WTC11 (cell line): ENCODE measurements at regions not wholly inside any gene's neighbourhood (a gene's known extent, or its start where the extent isn't known, plus 50 kb on each side); places are given as distances from the start of the nearest gene placed in this dataset.

Experiments
- ATAC-seq: fragments of 200-7000 bp; cut with Tn5 transposase; 2 replicates; pipeline ENCODE4 v1.10.0; 2021; ENCODE audit warnings: mild to moderate bottlenecking, moderate library complexity
- CTCF ChIA-PET: fragments of 300-600 bp; sonication (Branson Sonifier 250); formaldehyde crosslinking; loops from one replicate; lab custom pipeline; 2021; ENCODE audit warnings: antibody characterized with exemption; lab: Charles Lee
- POLR2A ChIA-PET: fragments of 350-600 bp; sonication (Branson Sonifier 250); formaldehyde crosslinking; loops from one replicate; lab custom pipeline; 2021; ENCODE audit warnings: antibody characterized with exemption; lab: Charles Lee
- DNase-seq: peaks from one replicate; pipeline ENCODE4 v3.0.0; 2021; ENCODE audit warnings: low spot score
- H3K27ac Mint-ChIP-seq: 2 replicates; pipeline ENCODE4 v1.8.0; 2021; ENCODE audit warnings: mixed read lengths
- H3K27me3 Mint-ChIP-seq: 2 replicates; pipeline ENCODE4 v1.8.0; 2021; ENCODE audit warnings: low read depth, mild to moderate bottlenecking, moderate library complexity, mixed read lengths
- H3K36me3 Mint-ChIP-seq: 2 replicates; pipeline ENCODE4 v1.8.0; 2021; ENCODE audit warnings: mixed read lengths
- H3K4me1 Mint-ChIP-seq: 2 replicates; pipeline ENCODE4 v1.8.0; 2022; ENCODE audit warnings: mixed read lengths
- H3K4me3 Mint-ChIP-seq: 2 replicates; pipeline ENCODE4 v1.8.0; 2021; ENCODE audit warnings: mild to moderate bottlenecking, moderate library complexity, mixed read lengths
- H3K9me3 Mint-ChIP-seq: 2 replicates; pipeline ENCODE4 v1.8.0; 2021; ENCODE audit warnings: mixed read lengths
- CBFB ChIP-seq: sonication (generic); formaldehyde crosslinking; IDR thresholded peaks from 2 replicates; pipeline ENCODE4 v1.8.1; 2022; ENCODE audit warnings: mild to moderate bottlenecking, low read depth, missing genetic modification reagents
- ESRRA ChIP-seq: sonication (generic); formaldehyde crosslinking; IDR thresholded peaks from 2 replicates; pipeline ENCODE4 v1.8.1; 2022; ENCODE audit warnings: mild to moderate bottlenecking, missing genetic modification reagents, borderline replicate concordance
- ETV6 ChIP-seq: sonication (generic); formaldehyde crosslinking; IDR thresholded peaks from 2 replicates; pipeline ENCODE4 v1.8.1; 2022; ENCODE audit warnings: mild to moderate bottlenecking, missing genetic modification reagents
- GRHL2 ChIP-seq: fragments of 250-450 bp; sonication (Bioruptor Pico); IDR thresholded peaks from 2 replicates; pipeline ENCODE4 v1.8.0; 2022; ENCODE audit warnings: mild to moderate bottlenecking, moderate library complexity; ENCODE audit not compliant: insufficient replicate concordance, severe bottlenecking
- IRF2 ChIP-seq: sonication (generic); formaldehyde crosslinking; IDR thresholded peaks from 2 replicates; pipeline ENCODE4 v1.8.0; 2022; ENCODE audit warnings: low read depth, missing genetic modification reagents, borderline replicate concordance
- KAT7 ChIP-seq: sonication (generic); formaldehyde crosslinking; IDR thresholded peaks from 2 replicates; pipeline ENCODE4 v1.8.1; 2023; ENCODE audit warnings: missing genetic modification reagents, mild to moderate bottlenecking, borderline replicate concordance
- MXD4 ChIP-seq: fragments of 250-450 bp; sonication (Bioruptor Pico); IDR thresholded peaks from 2 replicates; pipeline ENCODE4 v1.8.0; 2021; ENCODE audit warnings: mild to moderate bottlenecking, moderate library complexity, borderline replicate concordance
- MYBL2 ChIP-seq: sonication (generic); formaldehyde crosslinking; IDR thresholded peaks from 2 replicates; pipeline ENCODE4 v1.8.1; 2023; ENCODE audit warnings: mild to moderate bottlenecking, moderate library complexity, missing genetic modification reagents
- NFYB ChIP-seq: sonication (generic); formaldehyde crosslinking; conservative IDR thresholded peaks from 2 replicates; pipeline ENCODE4 v1.8.0; 2022; ENCODE audit warnings: low read depth, missing genetic modification reagents
- NR2C2 ChIP-seq: sonication (generic); formaldehyde crosslinking; IDR thresholded peaks from 2 replicates; pipeline ENCODE4 v1.8.0; 2022; ENCODE audit warnings: mild to moderate bottlenecking, missing genetic modification reagents
- PRDM15 ChIP-seq: sonication (generic); formaldehyde crosslinking; IDR thresholded peaks from 2 replicates; pipeline ENCODE4 v1.8.0; 2022; ENCODE audit warnings: missing genetic modification reagents
- RORB ChIP-seq: fragments of 250-450 bp; sonication (Bioruptor Pico); IDR thresholded peaks from 2 replicates; pipeline ENCODE4 v1.9.0; 2021; ENCODE audit warnings: mild to moderate bottlenecking
- SMAD3 ChIP-seq: sonication (generic); formaldehyde crosslinking; IDR thresholded peaks from 2 replicates; pipeline ENCODE4 v1.8.0; 2022; ENCODE audit warnings: missing genetic modification reagents, mild to moderate bottlenecking, borderline replicate concordance
- SOX15 ChIP-seq: fragments of 250-450 bp; sonication (Bioruptor Pico); IDR thresholded peaks from 2 replicates; pipeline ENCODE4 v1.9.0; 2021; ENCODE audit warnings: mild to moderate bottlenecking
- TCF7 ChIP-seq: sonication (generic); formaldehyde crosslinking; IDR thresholded peaks from 2 replicates; pipeline ENCODE4 v1.8.0; 2022; ENCODE audit warnings: mild to moderate bottlenecking, low read depth, missing genetic modification reagents, moderate library complexity
- TEAD1 ChIP-seq: sonication (generic); formaldehyde crosslinking; IDR thresholded peaks from 2 replicates; pipeline ENCODE4 v1.8.0; 2022; ENCODE audit warnings: mild to moderate bottlenecking, missing genetic modification reagents
- TP53 ChIP-seq: sonication (generic); formaldehyde crosslinking; IDR thresholded peaks from 2 replicates; pipeline ENCODE4 v1.8.1; 2023; ENCODE audit warnings: mild to moderate bottlenecking, missing genetic modification reagents
- USF1 ChIP-seq: sonication (generic); formaldehyde crosslinking; IDR thresholded peaks from 2 replicates; pipeline ENCODE4 v1.8.0; 2022; ENCODE audit warnings: mild to moderate bottlenecking, missing genetic modification reagents
- ZNF138 ChIP-seq: sonication (generic); formaldehyde crosslinking; conservative IDR thresholded peaks from 2 replicates; pipeline ENCODE4 v1.8.1; 2022; ENCODE audit warnings: mild to moderate bottlenecking, moderate library complexity, missing genetic modification reagents
- ZNF232 ChIP-seq: sonication (generic); formaldehyde crosslinking; IDR thresholded peaks from 2 replicates; pipeline ENCODE4 v1.8.0; 2022; ENCODE audit warnings: mild to moderate bottlenecking, missing genetic modification reagents
- ZNF671 ChIP-seq: fragments of 250-450 bp; sonication (Bioruptor Pico); IDR thresholded peaks from 2 replicates; pipeline ENCODE4 v1.8.0; 2021; ENCODE audit warnings: mild to moderate bottlenecking
- TF ChIP-seq, protein P1 (sequence below): fragments of 200-600 bp; IDR thresholded peaks from 2 replicates; pipeline ENCODE4 v1.8.0; 2022; ENCODE audit warnings: antibody characterized with exemption
- TF ChIP-seq, protein P2 (sequence below): sonication (generic); formaldehyde crosslinking; IDR thresholded peaks from 2 replicates; pipeline ENCODE4 v1.8.1; 2022; ENCODE audit warnings: low read depth, mild to moderate bottlenecking, moderate library complexity, missing genetic modification reagents, borderline replicate concordance
- TF ChIP-seq, protein P3 (sequence below): sonication (generic); formaldehyde crosslinking; IDR thresholded peaks from 2 replicates; pipeline ENCODE4 v1.8.1; 2023; ENCODE audit warnings: mild to moderate bottlenecking, missing genetic modification reagents, moderate library complexity

DNA sequence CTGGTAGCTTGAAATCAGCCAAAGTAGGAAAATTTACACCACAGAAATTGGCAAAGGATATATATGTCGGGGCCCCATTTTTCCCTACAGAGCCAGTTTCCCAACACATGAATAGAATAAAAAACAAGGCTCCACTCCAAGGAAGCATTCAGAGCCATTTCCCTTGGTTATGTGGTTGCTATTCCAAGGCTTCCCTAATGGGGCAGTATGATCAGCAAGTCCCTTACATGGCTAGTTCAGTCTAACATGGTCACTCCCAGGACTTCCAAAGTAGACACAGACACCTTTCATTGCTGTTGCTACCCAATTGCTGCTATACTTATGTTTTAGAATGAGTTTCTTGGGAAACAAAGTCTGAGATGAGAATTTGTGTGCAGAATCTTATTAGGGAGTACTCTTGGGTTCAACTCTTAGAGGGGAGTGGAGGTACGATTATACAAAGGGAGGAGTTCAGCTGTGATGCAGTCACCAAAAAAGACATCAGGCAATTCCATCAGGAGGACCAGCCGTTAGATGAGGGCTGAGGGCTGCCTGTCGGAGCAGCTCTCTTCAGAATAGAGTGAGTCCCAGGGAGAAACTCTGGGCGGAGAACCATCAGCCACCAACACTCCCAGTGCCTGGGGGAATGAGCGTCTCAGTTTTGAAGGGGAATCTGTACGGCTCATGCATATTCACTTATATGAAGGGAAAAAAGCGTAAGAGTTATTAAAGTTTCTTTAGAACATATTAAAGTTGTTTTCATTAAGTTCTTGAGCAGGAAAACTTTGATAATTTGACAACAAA, 92.9 kb downstream of the C21orf91 start:
- CTCF ChIA-PET, result no interaction called here
- Mint-ChIP-seq H3K9me3 (peaks cover 32% of the 10 kb centered on the region), H3K27ac (no peak overlapping the region), H3K27me3 (no peaks in the 10 kb centered on the region), H3K36me3 (peaks cover 16% of the 10 kb centered on the region), H3K4me1 (no peaks in the 10 kb centered on the region), H3K4me3 (no peak overlapping the region)
- TF ChIP-seq TP53 (CRISPR knock-in tag) (no peak), ETV6 (CRISPR knock-in tag) (no peak), TCF7 (no peak), SOX15 (CRISPR knock-in tag) (no peak), IRF2 (CRISPR knock-in tag) (no peak)
- TF ChIP-seq, protein P1, sequence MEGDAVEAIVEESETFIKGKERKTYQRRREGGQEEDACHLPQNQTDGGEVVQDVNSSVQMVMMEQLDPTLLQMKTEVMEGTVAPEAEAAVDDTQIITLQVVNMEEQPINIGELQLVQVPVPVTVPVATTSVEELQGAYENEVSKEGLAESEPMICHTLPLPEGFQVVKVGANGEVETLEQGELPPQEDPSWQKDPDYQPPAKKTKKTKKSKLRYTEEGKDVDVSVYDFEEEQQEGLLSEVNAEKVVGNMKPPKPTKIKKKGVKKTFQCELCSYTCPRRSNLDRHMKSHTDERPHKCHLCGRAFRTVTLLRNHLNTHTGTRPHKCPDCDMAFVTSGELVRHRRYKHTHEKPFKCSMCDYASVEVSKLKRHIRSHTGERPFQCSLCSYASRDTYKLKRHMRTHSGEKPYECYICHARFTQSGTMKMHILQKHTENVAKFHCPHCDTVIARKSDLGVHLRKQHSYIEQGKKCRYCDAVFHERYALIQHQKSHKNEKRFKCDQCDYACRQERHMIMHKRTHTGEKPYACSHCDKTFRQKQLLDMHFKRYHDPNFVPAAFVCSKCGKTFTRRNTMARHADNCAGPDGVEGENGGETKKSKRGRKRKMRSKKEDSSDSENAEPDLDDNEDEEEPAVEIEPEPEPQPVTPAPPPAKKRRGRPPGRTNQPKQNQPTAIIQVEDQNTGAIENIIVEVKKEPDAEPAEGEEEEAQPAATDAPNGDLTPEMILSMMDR, result 0 out of 2 replicates have a peak, but pooled peaks have one; percentile 15
- TF ChIP-seq, protein P2, sequence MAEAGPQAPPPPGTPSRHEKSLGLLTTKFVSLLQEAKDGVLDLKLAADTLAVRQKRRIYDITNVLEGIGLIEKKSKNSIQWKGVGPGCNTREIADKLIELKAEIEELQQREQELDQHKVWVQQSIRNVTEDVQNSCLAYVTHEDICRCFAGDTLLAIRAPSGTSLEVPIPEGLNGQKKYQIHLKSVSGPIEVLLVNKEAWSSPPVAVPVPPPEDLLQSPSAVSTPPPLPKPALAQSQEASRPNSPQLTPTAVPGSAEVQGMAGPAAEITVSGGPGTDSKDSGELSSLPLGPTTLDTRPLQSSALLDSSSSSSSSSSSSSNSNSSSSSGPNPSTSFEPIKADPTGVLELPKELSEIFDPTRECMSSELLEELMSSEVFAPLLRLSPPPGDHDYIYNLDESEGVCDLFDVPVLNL, result no peak
- POLR2A ChIA-PET, result no interaction called here
- ATAC-seq (peak; percentile 84), DNase-seq (no peak)

- no peak overlapping the region for H3K27ac Mint-ChIP-seq
- CTCF ChIA-PET, result no interaction called here
- TF ChIP-seq TEAD1 (CRISPR knock-in tag) (no peak), ESRRA (CRISPR knock-in tag) (no peak), MXD4 (CRISPR knock-in tag) (no peak), ZNF232 (CRISPR knock-in tag) (no peak), ZNF138 (CRISPR knock-in tag) (no peak), NR2C2 (CRISPR knock-in tag) (no peak)
- TF ChIP-seq, all 79 proteins: peak for 0
Measured at GRCh38 chr21:17725339-17725738, 93.8 kb downstream of the C21orf91 start.

DNA sequence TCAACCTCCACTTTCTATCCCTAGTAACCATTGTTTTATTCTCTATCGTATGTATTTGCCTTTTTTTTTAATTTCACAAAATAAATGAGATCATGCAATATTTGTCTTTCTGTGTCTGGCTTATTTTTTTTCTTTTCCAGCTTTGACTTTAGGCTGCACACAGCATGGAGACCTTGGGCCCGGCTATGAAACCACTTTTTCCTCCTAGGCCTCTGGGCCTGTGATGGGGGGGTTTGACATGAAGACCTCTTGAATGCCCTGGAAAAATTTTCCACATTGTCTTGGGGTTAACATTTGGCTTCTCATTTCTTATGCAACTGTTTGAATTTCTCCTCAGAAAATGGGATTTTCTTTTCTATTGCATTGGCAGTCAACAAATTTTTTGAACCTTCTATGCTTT, 100.2 kb upstream of the BTG3 start:
- DNase-seq, result no peak
- H3K27me3 Mint-ChIP-seq, result peaks cover 4% of the 10 kb centered on the region; the same call in 1 of the 2 replicates
- H3K4me3 Mint-ChIP-seq, result no peak overlapping the region
- H3K36me3 Mint-ChIP-seq, result peaks cover 57% of the 10 kb centered on the region
- peaks cover 80% of the 10 kb centered on the region for H3K9me3 Mint-ChIP-seq
- H3K27ac Mint-ChIP-seq, result no peak overlapping the region
- ChIA-PET CTCF (interaction anchor here (0.6 kb wide), 1 partner anchor 51 kb away, joined by 3 read pairs; no protein-coding TSS in a partner anchor), POLR2A (no interaction called here)
- no peaks in the 10 kb centered on the region for H3K4me1 Mint-ChIP-seq
- ATAC-seq, result no peak
- TF ChIP-seq NFYB (CRISPR knock-in tag) (no peak), USF1 (CRISPR knock-in tag) (no peak), ZNF671 (CRISPR knock-in tag) (no peak), CBFB (CRISPR knock-in tag) (no peak), TEAD1 (CRISPR knock-in tag) (no peak), KAT7 (CRISPR knock-in tag) (no peak), RORB (no peak), GRHL2 (CRISPR knock-in tag) (no peak), SMAD3 (no peak), MYBL2 (CRISPR knock-in tag) (no peak), PRDM15 (CRISPR knock-in tag) (no peak)
- TF ChIP-seq, protein P2, result no peak
- TF ChIP-seq, protein P3, sequence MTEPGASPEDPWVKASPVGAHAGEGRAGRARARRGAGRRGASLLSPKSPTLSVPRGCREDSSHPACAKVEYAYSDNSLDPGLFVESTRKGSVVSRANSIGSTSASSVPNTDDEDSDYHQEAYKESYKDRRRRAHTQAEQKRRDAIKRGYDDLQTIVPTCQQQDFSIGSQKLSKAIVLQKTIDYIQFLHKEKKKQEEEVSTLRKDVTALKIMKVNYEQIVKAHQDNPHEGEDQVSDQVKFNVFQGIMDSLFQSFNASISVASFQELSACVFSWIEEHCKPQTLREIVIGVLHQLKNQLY (CRISPR knock-in tag), result no peak

More at GRCh38 chr21:17725339-17725738, 93.8 kb downstream of the C21orf91 start:
- Mint-ChIP-seq H3K4me3 (no peak overlapping the region), H3K36me3 (peaks cover 18% of the 10 kb centered on the region), H3K4me1 (no peaks in the 10 kb centered on the region), H3K9me3 (peaks cover 34% of the 10 kb centered on the region), H3K27me3 (no peaks in the 10 kb centered on the region)
- DNase-seq (no peak), ATAC-seq (no peak)
- POLR2A ChIA-PET, result no interaction called here
